Panc1 (cell line): ENCODE measurements at regions not wholly inside any gene's neighbourhood (a gene's known extent, or its start where the extent isn't known, plus 50 kb on each side); places are given as distances from the start of the nearest gene placed in this dataset.

Source experiments
- ATAC-seq: fragments of 200-7000 bp; cut with Tn5 transposase; 2 replicates; pipeline ENCODE4 v1.9.1; 2020; ENCODE audit warnings: mild to moderate bottlenecking, moderate library complexity
- BruUV-seq: library from RNA; stranded (reverse); fragments of 400-500 nt; replicated peaks from 2 replicates; lab custom pipeline; 2021; lab: Mats Ljungman, UMichigan
- CTCF ChIA-PET: fragments of 300-600 bp; sonication (Branson Sonifier 250); formaldehyde crosslinking; loops from one replicate; lab custom pipeline; 2022; ENCODE audit warnings: antibody characterized with exemption; lab: Charles Lee
- POLR2A ChIA-PET: fragments of 300-600 bp; sonication (Branson Sonifier 250); formaldehyde crosslinking; loops from one replicate; lab custom pipeline; 2022; ENCODE audit warnings: antibody characterized with exemption; lab: Charles Lee
- DNase-seq: peaks from one replicate; pipeline ENCODE4 v3.0.0-alpha.2; 2010; ENCODE audit warnings: low read depth, low spot score
- H3K27ac ChIP-seq: 2 replicates; pipeline ENCODE4 v1.5.1; 2011; ENCODE audit warnings: mild to moderate bottlenecking, low read length, inconsistent platforms
- H3K27me3 ChIP-seq: fragments of 200-500 bp; sonication (Bioruptor generic); 2 replicates; pipeline ENCODE4 v1.6.0; 2014; ENCODE audit warnings: low read length, inconsistent platforms; ENCODE audit not compliant: control insufficient read depth, insufficient read depth
- H3K36me3 ChIP-seq: fragments of 200-500 bp; sonication (Bioruptor generic); 2 replicates; pipeline ENCODE4 v1.5.1; 2014; ENCODE audit warnings: inconsistent platforms, mild to moderate bottlenecking, low read length, moderate library complexity; ENCODE audit not compliant: control insufficient read depth, insufficient read depth
- H3K4me1 ChIP-seq: 2 replicates; pipeline ENCODE4 v1.5.1; 2011; ENCODE audit warnings: inconsistent platforms, mild to moderate bottlenecking, low read length, moderate library complexity; ENCODE audit not compliant: control insufficient read depth, insufficient read depth
- H3K4me3 ChIP-seq, 2 experiments: 2 replicates each; pipeline ENCODE4 v1.5.1; 2011 to 2012; ENCODE audit warnings: low read depth in 2 of 2, low read length in 2 of 2, mild to moderate bottlenecking in 2 of 2, inconsistent platforms in 1 of 2, moderate library complexity in 1 of 2
- H3K9me3 ChIP-seq: fragments of 200-500 bp; sonication (Bioruptor generic); 2 replicates; pipeline ENCODE4 v1.5.1; 2014; ENCODE audit warnings: low read depth, mild to moderate bottlenecking, inconsistent platforms, low read length, moderate library complexity; ENCODE audit not compliant: control insufficient read depth, insufficient read depth
- CTCF ChIP-seq: fragments of 450-650 bp; IDR thresholded peaks from 2 replicates; pipeline ENCODE4 v1.5.1; 2017; ENCODE audit warnings: mild to moderate bottlenecking
- POLR2AphosphoS5 ChIP-seq: IDR thresholded peaks from 2 replicates; pipeline ENCODE4 v1.6.1; 2012; ENCODE audit warnings: mild to moderate bottlenecking, low read depth, low read length, moderate library complexity
- REST ChIP-seq, 2 experiments: IDR thresholded peaks; 2 replicates each; pipeline ENCODE4 v1.6.1; 2011 to 2012; ENCODE audit warnings: low read depth in 2 of 2, control low read depth in 1 of 2, low read length in 1 of 2, mild to moderate bottlenecking in 1 of 2, moderate library complexity in 1 of 2; ENCODE audit not compliant: insufficient read depth in 1 of 2
- SIN3A ChIP-seq: IDR thresholded peaks from 2 replicates; pipeline ENCODE4 v1.6.1; 2012; ENCODE audit warnings: low read depth, mild to moderate bottlenecking, low read length, moderate library complexity, borderline replicate concordance; ENCODE audit not compliant: insufficient read depth
- TCF7L2 ChIP-seq: IDR thresholded peaks from 2 replicates; pipeline ENCODE4 v1.6.1; 2011; ENCODE audit warnings: mild to moderate bottlenecking, low read depth, low read length, inconsistent platforms
- in situ Hi-C: cut with HindIII; loops from 2 replicates; pipeline ENCODE4 v1.10.0; 2016; ENCODE audit warnings: low sequenced_read_pairs, low pct_unique_long_range_greater_than_20kb
- intact Hi-C: fragments of 100-400 bp; cut with micrococcal nuclease; formaldehyde crosslinking; loops from one replicate; pipeline ENCODE4 v1.10.0; 2022; ENCODE audit not compliant: unreplicated experiment

GRCh38 chr13:106701771-106702341, 133.9 kb upstream of the ARGLU1 start:
- POLR2A ChIA-PET: no interaction called here
- ATAC-seq (no peak), DNase-seq (no peak)
- Histone ChIP-seq H3K27ac (no peak overlapping the region), H3K4me3 (no peak overlapping the region), H3K36me3 (no peaks in the 10 kb centered on the region), H3K27me3 (no peaks in the 10 kb centered on the region), H3K9me3 (no peaks in the 10 kb centered on the region), H3K4me1 (no peaks in the 10 kb centered on the region)
- TF ChIP-seq REST (IDR thresholded peaks at IDR 0.05; ENCODE audit: insufficient read depth in 1 of 2, low read depth in 2 of 2, low read length in 1 of 2): no peak
- no peak for TF ChIP-seq TCF7L2
- TF ChIP-seq POLR2AphosphoS5: no peak
- no peak for TF ChIP-seq SIN3A
- TF ChIP-seq CTCF: no peak
- in situ Hi-C loops: no loop called here
- BruUV-seq: no TSS peak
- CTCF ChIA-PET: no interaction called here
- intact Hi-C loops: no loop called here

GRCh38 chr13:106700439-106700838, 132.5 kb upstream of the ARGLU1 start:
- Histone ChIP-seq H3K27me3 (no peaks in the 10 kb centered on the region), H3K4me1 (no peaks in the 10 kb centered on the region), H3K4me3 (no peak overlapping the region), H3K27ac (no peak overlapping the region), H3K9me3 (no peaks in the 10 kb centered on the region), H3K36me3 (no peaks in the 10 kb centered on the region)
- ATAC-seq: no peak
- CTCF ChIA-PET: no interaction called here
- TF ChIP-seq REST (IDR thresholded peaks at IDR 0.05; ENCODE audit: insufficient read depth in 1 of 2, low read depth in 2 of 2, low read length in 1 of 2): no peak
- TF ChIP-seq SIN3A: no peak
- no peak for TF ChIP-seq CTCF
- TF ChIP-seq POLR2AphosphoS5: no peak
- peak; percentile 66 for TF ChIP-seq TCF7L2
- POLR2A ChIA-PET: no interaction called here
- in situ Hi-C loops: no loop called here
- intact Hi-C loops: no loop called here
- no peak for DNase-seq
- no TSS peak for BruUV-seq
